HG03175 (cell line): ENCODE measurements at regions not wholly inside any gene's neighbourhood (a gene's known extent, or its start where the extent isn't known, plus 50 kb on each side); places are given as distances from the start of the nearest gene placed in this dataset.
"Not testable (repeated sequence)": the region's sequence is repeated elsewhere in the genome, so short reads cannot be mapped to it uniquely, and the experiment has no call there.

Experiments
- ATAC-seq: cut with Tn5 transposase; IDR thresholded peaks from one replicate; pipeline ENCODE4 v1.9.1; 2021; ENCODE audit warnings: mild to moderate bottlenecking, moderate library complexity; ENCODE audit not compliant: unreplicated experiment

DNA sequence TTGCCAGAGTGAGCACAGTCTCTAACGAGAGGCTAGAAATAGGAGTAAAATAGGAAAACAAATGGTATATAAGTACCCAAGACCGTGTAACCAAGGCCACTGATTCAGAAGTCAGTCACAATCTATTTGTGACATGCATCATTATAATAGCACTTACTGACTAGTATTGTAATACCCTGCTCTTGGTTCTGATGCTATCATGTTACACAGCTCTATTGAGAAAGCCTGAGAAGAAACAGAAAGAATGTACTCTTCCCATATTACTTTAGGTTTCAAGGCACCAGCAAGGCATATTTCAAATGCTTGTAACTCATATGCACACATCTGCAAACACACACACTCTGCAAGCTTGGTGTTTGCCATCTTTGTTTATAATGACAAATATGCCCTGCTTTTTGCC, 746.4 kb downstream of the SLC4A3 start:
- no peak for ATAC-seq

DNA sequence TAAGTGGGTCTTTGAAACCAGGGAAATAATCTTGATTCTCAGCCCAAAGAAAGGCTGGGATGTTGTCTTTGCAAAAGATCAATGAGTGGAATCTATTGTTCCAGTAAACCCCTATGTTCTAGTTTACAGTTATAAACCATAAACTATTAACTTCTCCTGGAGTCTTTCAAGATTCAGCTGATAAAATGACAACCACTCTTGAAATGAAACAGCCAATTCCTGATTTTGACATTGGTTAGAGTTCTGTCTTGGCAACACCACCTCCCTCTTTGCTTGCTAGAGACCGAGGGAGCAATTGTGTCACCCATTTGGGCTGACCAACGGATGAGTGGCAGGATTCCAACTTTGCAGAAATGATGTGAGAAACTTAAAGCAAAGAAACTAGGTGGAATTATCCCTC, 746.9 kb downstream of the SLC4A3 start:
- no peak for ATAC-seq

DNA sequence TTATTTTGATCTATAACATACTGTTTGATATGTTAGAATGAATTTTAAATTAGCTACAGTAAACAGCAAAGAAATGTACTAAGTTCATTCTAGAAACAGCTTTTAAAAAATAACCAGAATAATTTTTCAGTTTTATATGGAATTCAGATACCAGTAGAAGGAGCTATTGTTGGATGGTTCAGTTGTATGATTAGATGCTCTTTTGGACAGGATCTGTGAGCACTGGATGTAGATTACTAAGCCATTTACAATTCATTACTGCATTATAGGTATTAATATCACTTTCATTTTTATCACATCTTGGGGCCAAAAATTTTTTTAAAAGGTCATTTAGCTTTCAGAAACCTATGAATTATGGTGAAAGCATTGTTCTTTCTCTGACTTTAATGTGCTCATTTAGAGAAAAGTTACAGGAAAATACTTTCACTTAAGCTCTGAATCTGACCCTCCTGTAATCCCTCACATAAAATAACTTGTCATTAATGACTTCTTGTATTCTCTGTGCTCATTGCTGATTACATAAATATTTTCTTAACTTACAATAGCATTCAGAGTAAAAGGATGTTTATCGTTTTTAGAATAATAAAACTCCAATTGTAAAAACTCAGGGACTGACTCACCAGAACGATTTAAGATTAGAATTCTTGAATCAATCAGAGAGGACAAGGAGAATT, 750.2 kb downstream of the SLC4A3 start:
- ATAC-seq: no peak

DNA sequence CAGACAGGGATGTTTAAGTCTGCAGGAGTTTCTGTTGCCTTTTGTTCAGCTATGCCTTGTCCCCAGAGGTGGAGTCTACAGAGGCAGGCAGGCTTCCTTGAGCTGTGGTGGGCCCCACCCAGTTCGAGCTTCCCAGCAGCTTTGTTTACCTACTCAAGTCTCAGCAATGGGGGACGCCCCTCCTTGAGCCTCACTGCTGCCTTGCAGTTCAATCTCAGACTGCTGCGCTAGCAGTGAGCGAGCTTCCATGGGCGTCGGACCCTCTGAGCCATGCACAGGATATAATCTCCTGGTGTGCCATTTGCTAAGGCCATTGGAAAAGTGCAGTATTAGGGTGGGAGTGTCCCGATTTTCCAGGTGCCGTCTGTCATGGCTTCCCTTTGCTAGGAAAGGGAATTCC, 760.3 kb downstream of the SLC4A3 start:
- not testable (repeated sequence) for ATAC-seq

DNA sequence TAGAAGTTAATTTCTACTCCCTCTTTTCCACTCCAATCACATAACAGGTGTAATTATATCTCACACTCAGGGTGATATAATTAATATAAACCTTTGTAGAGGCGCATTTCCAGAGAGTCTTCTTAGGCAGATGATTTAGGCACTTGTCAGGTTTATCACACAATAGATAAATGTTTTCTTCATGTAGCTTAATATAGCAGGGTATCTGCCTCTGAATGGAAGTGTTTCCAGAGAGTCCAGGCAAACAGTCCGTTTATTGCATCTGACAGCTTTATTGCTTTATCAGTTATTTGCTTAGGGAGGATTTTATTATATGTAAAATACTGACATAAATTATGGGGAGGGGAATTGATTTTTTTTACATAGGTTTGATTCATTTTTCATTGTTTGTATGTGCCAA, 766.3 kb downstream of the SLC4A3 start:
- ATAC-seq: no peak

DNA sequence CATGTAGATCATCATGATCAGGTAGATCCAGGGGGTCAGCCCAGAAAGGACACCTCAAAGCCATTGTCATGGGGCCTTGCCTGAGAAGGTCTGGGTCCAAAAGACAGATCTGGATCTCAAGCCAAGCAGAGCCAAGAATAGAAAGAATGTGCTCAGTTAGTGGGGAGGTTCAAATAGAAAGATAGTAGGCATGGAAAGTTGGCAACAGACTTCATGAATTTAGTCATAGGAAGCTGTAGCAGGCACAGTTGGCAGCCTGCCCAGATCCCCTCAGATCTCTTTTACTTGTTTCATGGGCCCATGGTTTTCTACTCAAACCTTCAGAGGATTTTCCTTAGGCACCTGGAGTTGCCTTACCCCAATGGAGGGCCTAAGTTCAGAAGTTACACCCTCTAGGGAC, 767.0 kb downstream of the SLC4A3 start:
- ATAC-seq: no peak

DNA sequence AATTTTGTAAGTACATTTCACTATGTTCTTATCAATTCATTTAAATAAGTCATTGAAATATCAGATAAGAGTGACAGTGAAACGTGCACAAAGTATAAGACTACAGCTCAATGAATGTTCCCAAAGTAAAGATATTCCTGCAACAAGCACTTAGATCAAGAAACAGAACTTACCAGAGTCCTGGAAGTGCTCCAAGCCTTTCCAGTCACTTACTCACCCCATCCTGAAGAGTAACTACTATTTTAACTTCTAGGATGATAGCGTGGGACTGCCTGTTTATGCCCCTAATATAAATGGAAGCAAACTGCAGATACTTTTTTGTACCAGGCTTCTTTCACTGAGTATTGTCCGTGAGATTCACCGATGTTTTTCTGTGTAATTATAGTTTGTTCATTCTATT, 768.9 kb downstream of the SLC4A3 start:
- no peak for ATAC-seq

DNA sequence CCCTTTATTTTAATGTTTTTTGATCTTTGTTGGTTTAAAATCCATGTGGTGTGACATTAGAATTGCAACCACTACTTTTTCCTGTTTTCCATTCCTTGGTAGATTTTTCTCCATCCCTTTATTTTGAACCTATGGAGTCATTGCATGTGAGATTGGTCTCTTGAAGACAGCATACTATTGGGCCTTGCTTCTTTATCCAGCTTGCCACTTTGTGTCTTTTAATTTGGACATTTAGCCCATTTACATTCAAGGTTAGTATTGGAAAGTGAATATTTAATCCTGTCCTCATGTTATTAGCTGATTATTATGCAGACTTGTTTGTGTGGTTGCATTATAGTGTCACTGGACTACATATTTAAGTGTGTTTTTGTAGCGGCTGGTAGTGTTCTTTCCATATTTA, 782.9 kb downstream of the SLC4A3 start:
- no peak for ATAC-seq

DNA sequence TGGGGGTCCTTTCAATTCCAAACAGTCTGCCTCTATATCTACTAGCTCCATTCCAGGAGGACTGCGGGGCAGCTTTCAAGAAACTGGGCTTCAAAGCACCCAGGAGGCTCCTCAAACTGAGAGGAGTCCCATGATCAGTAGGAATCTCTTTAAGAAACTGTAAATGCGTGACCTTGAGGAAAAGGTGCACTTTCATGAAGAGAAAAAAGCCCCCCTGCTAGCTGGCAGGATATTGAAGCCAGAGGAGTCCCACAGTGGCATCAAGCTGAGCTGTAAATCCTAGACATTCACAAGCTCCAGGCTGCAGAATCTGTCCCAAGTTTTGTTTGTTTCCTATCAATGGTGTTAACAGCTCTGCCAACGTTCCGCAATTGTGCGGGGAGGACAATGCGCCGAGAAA, 790.1 kb downstream of the SLC4A3 start:
- ATAC-seq: no peak

DNA sequence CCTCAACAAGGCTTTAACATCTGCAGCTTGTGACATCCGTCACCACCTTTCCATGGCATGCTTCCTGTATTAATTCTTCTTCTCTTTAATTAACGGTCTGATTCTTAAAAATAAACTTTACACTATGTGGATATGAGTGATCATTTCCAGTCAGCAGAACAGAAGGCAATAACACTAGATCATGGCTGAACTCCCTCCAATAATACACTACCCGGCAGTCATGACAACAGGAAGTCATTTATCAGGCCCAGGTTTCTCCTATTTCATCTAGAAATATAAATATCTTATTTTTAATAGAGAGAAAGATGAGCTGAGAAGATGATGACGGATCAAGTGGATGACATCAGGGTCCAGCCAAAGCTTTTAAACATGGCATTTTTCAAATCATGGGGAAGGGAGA, 792.2 kb downstream of the SLC4A3 start:
- no peak for ATAC-seq

DNA sequence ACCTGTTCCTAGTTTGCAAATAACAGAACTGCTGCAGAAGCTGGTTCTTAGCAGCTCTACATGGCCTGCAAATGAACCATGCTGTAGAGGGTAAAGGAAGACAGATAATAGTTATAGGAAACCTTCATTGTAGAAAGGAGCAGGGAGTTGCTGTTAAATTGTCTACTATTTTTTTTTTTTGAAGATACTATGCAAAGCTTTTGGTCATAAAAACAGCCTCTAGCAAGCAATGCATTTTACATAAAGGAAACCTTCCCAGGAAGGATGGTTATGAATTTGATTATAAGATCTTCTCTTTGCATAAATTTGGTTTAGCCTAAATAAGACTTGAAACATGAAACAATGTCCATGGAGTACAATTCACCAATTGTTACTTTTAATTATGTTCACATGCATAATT, 793.4 kb downstream of the SLC4A3 start:
- no peak for ATAC-seq

DNA sequence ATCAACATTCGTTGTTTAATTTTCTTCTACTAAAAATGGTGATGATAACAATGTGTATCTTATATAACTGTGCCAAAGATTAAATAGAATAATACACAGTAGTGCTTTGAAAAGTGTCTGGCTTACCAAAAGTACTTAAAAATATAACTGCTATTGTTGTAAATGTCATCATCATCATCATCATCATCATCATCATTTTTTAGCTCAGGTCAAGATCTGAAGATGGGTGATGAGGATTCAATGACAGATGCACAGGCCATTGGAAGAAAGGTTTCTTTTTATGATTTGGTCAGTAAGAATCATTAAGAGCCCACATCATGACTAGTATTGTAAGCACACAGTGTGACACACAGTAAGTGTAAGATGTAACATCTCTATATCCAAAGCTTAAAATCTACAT, 795.2 kb downstream of the SLC4A3 start:
- ATAC-seq: no peak

DNA sequence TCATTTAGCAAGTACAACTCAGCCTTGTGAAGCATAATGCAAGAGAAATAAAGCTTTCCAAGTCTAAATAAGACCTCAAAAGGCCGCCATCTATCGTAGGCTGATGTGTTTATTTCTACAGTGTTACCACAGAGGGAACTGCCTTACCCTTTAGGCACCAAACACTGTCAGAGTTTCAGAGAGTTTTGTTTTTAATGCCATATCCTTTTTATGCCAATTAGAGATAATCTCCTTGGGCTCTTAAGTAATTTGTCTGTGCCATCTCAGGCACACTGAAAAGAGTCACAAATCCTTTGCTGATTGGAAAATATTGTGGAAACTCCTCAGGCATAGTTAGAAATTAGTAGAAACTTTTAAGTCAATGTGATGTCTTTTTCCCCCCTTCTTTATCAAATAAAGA, 797.1 kb downstream of the SLC4A3 start:
- no peak for ATAC-seq

DNA sequence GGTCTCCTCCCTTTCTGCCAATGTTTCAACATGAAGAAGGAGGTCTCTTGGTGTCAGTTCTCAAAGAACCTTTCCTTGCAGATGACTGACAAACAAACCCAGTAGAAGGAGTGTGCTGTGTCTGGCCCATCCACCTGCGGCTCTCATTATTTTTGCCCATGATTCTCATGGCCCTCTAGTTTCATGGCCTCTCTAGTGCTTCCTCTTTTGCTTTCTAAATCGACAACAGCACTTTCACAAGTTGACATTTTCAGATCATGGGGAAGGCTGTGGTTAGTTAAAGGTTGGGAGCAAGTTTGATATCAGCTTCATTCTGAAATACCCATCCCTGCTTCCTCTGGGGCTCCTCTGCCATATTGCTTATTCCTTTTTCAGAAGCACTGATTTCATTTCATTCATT, 805.2 kb downstream of the SLC4A3 start:
- no peak for ATAC-seq

DNA sequence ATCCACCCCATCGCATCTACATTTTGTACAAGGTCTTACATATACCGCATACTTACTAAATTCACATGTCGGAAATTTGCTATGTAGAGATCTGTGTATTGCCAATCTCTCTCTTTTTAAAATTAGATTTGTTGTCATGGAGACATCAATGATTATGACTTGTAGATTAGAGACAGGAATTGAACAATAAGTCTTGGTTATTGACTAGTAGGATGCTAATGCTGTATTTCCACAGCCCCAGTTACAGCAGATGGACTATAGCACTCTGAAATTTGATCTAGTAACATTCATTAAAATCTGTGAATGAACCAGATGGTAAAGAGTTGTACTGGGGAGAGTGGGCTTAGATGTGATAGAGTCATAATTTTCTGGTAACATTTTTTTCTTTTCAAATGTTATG, 805.7 kb downstream of the SLC4A3 start:
- ATAC-seq: no peak

DNA sequence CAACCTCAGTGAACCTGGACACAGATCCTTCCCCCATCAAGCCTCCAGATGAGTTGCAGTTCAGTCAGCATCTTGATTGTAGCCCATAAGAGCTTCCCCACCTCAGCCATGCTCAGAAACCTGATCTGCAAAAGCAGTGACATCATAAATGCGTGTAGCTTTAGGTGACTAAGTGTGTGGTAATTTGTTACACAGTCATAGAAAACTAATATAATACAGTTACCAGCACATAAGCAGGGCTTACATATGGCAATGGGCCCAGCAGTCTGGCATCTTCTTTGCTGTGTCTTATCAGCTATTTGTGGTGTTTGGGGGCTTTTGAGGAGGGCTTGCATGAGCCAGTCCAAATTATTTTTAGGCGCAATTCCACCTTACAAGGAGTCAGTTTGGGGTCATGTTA, 807.0 kb downstream of the SLC4A3 start:
- ATAC-seq: no peak

DNA sequence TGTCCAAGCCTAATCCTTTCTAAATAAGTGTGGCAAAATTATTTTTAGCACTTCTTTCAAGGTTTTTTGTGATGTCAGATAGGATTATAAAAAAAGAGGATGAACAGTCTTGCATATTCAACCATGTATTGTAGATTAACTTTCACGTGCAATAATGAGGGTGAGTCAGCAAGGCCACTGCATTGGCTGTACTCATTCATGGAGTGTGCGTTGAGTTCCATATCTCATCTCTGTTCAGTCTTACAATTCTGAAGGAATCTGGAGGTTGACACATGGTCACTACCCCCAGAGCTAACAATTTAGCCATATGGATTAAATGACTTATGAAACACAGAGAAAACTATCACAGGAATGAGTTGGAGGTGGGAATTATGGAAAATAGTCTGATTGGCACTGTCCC, 810.5 kb downstream of the SLC4A3 start:
- ATAC-seq: no peak

DNA sequence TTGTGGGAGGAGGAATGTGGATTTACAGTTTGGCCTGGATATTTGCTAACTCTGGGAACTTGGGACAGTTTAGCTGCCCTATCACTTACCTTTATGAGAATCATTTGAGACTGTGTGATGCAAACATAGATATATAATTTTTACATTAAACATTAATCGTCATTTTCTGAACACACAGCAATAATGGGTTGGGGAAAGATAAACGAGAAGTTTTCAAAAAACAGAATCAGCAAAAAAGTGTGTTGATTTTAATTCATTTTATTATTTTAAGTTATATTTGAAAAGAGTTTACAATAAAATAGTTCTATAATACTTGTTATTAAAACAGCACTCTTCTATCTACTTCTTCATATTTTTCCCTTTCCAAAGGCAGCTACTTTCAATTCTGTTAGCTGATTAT, 813.3 kb downstream of the SLC4A3 start:
- ATAC-seq: no peak

DNA sequence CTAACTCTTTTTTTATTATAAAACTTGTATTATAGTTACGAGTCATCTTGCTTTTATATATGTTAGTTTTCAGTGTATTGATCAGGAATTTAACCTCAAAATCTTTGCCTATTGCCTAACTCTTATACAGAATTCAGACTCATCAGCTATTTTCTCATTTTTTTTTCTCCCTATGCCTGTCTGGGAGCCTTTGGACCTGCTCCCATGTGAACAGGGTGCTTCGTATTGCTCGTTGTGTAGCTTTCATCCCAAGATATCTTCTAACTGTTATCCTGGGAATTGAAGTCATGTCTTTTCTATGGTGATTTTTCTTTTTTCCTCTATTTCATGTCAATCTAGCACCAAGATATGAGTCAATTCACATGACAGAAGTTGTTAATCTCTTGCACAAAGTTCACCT, 814.0 kb downstream of the SLC4A3 start:
- ATAC-seq: no peak

DNA sequence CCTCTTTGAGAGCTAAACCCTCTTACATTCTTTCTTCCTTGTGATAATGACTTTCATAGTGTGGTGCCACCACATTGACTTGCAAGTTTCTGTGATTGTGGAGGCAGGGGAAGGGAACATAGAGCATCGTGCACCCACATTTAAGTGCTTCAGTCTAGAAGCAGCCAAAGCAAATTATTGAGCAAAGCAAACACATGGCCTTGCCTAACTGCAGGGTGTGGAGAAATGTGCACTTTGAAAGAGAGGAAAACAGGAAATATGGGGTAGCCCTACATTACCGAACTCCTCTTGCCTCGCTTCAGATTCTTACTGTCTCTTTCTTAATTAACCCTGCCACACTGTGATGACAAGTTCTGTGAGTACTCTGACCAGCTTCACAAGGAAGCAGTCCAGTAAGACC, 814.6 kb downstream of the SLC4A3 start:
- ATAC-seq: no peak

DNA sequence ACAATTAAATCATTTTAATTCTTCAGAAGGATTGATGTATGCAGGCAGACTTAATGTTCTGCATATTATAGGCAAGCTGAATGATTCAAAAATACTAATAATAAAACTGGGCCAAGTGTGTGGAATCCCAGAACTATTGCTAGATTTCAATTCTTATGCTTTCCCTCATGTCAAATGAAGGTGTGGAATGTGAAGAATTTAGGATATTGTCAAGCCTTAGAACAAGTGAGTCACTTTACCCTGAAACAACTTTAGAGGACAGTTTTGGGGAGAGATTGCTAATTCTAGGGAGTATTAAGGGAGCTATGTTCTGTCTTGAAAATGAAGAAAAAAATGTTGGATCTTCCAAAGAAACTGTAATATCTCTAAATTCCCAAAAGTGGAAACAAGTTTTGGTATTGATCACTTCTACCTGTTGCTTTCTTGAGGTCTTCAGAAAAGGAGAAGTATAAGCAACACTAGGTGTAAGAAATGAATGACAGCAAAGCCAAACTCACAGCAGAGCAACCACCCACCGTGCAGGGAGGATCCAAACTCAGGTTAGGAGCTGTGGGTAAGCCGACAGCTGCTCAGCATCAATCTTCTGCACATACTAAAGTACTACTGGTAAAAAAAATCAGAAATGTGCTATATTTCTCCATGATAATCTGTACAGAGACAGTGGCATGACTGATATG, 818.1 kb downstream of the SLC4A3 start:
- ATAC-seq: no peak

DNA sequence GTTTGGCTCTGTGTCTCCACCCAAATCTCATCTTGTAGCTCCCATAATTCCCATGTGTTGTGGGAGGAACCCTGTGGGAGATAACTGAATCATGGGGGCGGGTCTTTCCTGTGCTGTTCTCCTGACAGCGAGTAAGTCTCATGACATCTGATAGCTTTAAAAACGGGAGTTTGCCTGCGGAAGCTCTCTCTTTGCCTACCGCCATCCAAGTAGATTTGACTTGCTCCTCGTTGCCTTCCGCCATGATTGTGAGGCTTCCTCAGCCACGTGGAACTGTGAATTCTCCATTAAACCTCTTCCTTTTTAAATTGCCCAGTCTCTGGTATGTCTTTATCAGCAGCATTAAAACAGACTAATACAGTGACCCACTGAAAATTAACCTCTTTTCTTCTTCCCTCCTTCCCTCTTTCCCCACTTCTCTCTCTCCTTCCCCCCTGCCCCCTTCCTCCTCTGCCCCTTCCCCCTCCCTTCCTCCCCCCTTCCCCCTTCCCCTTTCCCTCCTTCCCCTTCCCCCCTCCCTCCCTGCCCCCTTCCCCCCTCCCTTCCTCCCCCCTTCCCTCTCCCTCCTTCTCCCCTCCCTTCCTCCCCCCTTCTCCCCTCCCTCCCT, 818.8 kb downstream of the SLC4A3 start:
- ATAC-seq: no peak

DNA sequence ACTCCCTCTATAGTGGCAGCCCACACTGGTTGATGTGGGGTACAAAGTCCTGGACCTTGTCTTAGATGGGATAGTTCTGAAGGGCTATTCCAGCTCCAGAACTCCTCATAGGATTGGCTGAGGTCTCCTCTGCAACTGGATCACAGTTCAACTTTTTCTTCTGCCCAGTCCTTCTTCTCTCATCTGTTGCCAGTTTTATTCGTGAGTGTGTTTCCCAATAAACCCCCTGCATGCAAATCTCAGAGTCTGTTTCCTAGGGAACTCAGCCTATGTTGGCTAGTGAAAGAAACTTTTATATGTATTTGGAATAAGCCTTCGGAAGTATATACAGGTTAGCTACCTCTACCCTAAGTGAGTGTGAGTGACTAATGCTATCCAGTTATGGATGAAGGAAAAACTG, 823.4 kb downstream of the SLC4A3 start:
- no peak for ATAC-seq
